AG09319 (cell line): ENCODE measurements at regions not wholly inside any gene's neighbourhood (a gene's known extent, or its start where the extent isn't known, plus 50 kb on each side); places are given as distances from the start of the nearest gene placed in this dataset.

ENCODE experiments used
- DNase-seq: peaks from one replicate; pipeline ENCODE4 v3.0.0-alpha.2; 2010; ENCODE audit warnings: low read depth; ENCODE audit errors: extremely low read depth
- CTCF ChIP-seq: IDR thresholded peaks from 2 replicates; pipeline ENCODE4 v1.5.1; 2011; ENCODE audit warnings: low read depth, mild to moderate bottlenecking, inconsistent platforms, low read length, moderate library complexity

- DNase-seq = no peak
- no peak for TF ChIP-seq CTCF
These were observed 479.2 kb upstream of the DSEL start for GRCh38 chr18:67995769-67996168.

- no peak for DNase-seq
- TF ChIP-seq CTCF = no peak
These were observed 463.7 kb upstream of the DSEL start for GRCh38 chr18:67980241-67980640.

GRCh38 chr18:67977067-67977616 is 460.6 kb upstream of the DSEL start:
- TF ChIP-seq CTCF = no peak
- no peak for DNase-seq

GRCh38 chr18:67973916-67974315 is 457.4 kb upstream of the DSEL start:
- DNase-seq = peak; percentile 62
- TF ChIP-seq CTCF = no peak

GRCh38 chr18:67969458-67969857 is 452.9 kb upstream of the DSEL start:
- no peak for TF ChIP-seq CTCF

GRCh38 chr18:67966224-67966623 is 449.7 kb upstream of the DSEL start:
- DNase-seq = no peak

More at GRCh38 chr18:67969458-67969857, 452.9 kb upstream of the DSEL start:
- no peak for DNase-seq

GRCh38 chr18:67964462-67964861 is 447.9 kb upstream of the DSEL start:
- no peak for TF ChIP-seq CTCF

More at GRCh38 chr18:67966224-67966623, 449.7 kb upstream of the DSEL start:
- no peak for TF ChIP-seq CTCF

More at GRCh38 chr18:67964462-67964861, 447.9 kb upstream of the DSEL start:
- DNase-seq = no peak
